GM12892 (cell line): ENCODE measurements at regions not wholly inside any gene's neighbourhood (a gene's known extent, or its start where the extent isn't known, plus 50 kb on each side); places are given as distances from the start of the nearest gene placed in this dataset.

Experiments used
- POLR2A ChIP-seq: IDR thresholded peaks from 2 replicates; pipeline ENCODE4 v1.6.1; 2011; ENCODE audit warnings: low read depth, low read length, control low read depth
- POLR2AphosphoS5 ChIP-seq: IDR thresholded peaks from 2 replicates; pipeline ENCODE4 v1.6.1; 2011; ENCODE audit warnings: low read depth, low read length, control low read depth

- TF ChIP-seq POLR2AphosphoS5: no peak
- TF ChIP-seq POLR2A: no peak
Measured at GRCh38 chr16:82317411-82318167, 147.6 kb upstream of the MPHOSPH6 start.
